ENCODE measurements at regions not wholly inside any gene's neighbourhood (a gene's known extent, or its start where the extent isn't known, plus 50 kb on each side); places are given as distances from the start of the nearest gene placed in this dataset.

DNA sequence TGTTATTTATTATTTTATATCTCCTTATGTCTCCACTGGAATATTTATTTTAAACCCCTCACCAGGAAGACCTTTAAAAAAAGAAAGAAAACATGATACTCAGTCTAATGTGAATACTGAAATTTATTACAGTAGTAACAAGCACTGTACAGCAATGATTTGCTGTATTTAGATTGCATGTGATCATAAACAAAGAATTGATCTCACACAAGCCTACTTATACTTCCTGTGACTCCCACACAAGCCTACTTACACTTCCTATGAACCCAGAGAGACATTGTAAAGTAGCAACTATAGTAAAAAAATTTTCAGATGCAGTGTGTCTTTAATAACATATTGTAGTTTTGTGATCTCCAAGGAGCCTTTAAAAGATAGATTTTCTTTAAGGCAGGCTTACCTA is 142.7 kb upstream of the SYT1 start:
- TF ChIP-seq, protein P1, sequence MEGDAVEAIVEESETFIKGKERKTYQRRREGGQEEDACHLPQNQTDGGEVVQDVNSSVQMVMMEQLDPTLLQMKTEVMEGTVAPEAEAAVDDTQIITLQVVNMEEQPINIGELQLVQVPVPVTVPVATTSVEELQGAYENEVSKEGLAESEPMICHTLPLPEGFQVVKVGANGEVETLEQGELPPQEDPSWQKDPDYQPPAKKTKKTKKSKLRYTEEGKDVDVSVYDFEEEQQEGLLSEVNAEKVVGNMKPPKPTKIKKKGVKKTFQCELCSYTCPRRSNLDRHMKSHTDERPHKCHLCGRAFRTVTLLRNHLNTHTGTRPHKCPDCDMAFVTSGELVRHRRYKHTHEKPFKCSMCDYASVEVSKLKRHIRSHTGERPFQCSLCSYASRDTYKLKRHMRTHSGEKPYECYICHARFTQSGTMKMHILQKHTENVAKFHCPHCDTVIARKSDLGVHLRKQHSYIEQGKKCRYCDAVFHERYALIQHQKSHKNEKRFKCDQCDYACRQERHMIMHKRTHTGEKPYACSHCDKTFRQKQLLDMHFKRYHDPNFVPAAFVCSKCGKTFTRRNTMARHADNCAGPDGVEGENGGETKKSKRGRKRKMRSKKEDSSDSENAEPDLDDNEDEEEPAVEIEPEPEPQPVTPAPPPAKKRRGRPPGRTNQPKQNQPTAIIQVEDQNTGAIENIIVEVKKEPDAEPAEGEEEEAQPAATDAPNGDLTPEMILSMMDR (IDR thresholded peaks at IDR 0.05) = no peak
- TF ChIP-seq EP300 (IDR thresholded peaks at IDR 0.05; ENCODE audit: borderline replicate concordance in 1 of 2, low read depth in 1 of 2, low read length in 1 of 2) = no peak
- TF ChIP-seq EZH2phosphoT487 (IDR thresholded peaks at IDR 0.05; ENCODE audit: borderline replicate concordance, low read depth) = no peak
